HG03575 (cell line): ENCODE measurements at regions not wholly inside any gene's neighbourhood (a gene's known extent, or its start where the extent isn't known, plus 50 kb on each side); places are given as distances from the start of the nearest gene placed in this dataset.
"Not testable (repeated sequence)": the region's sequence is repeated elsewhere in the genome, so short reads cannot be mapped to it uniquely, and the experiment has no call there.

ENCODE experiments used
- ATAC-seq: cut with Tn5 transposase; IDR thresholded peaks from one replicate; pipeline ENCODE4 v1.9.1; 2021; ENCODE audit not compliant: unreplicated experiment, insufficient number of reproducible peaks, low FRiP score; ENCODE audit errors: extremely low read depth

- not testable (repeated sequence) for ATAC-seq
These were observed 72.1 kb downstream of the OGFRL1 start for GRCh38 chr6:71360556-71361335.

DNA sequence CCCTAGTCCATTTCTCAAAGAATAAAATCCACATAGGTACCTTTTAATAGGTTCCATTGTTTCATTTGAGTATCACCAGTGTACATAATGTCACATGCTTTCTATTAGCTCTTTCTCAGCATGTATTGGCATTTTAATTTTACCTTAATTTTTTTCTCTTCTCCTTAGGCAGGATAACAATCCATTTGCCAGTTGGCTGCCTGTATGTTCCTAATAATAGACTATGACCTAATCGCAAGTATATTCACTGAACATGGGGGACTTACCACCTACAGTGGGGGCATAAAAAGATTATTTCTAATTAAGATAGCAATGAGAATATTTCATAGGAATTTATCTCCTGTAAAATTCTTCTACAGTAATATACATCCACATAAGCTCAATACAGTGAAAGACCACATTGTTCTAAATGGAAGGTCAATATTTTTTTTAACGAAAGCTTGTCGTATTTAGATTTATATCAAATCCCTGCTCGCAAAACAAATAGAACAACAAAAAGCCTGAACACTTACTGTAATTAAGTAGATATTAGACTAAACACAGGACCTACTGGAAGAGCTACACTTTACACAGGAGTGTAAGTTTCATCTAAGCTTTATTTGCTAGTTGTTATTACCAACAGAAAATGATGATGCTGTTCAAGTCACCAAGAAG is 76.4 kb downstream of the OGFRL1 start:
- no peak for ATAC-seq

DNA sequence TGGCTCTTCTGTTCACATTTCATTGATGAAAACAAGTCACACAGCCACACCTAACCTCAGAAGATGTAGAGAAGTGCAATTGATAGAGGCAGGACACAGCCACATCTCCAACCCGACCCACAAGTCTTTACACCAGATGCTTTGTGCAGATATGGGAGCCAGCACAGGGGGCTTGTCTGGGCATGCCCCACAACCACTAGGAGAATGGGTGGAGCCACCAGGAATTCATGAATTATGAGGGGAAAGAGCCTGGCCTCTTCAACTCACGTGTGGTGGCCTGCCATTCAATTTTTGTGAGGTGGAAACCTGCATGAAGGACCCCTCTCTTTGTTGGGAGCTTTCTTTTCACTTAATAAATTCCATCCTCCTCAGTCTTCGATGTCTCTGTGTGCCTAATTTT is 79.1 kb downstream of the OGFRL1 start:
- ATAC-seq = no peak

GRCh38 chr6:71368284-71368683 is 79.7 kb downstream of the OGFRL1 start:
- ATAC-seq = no peak

- no peak for ATAC-seq
These were observed 82.9 kb downstream of the OGFRL1 start for GRCh38 chr6:71371559-71371958.

DNA sequence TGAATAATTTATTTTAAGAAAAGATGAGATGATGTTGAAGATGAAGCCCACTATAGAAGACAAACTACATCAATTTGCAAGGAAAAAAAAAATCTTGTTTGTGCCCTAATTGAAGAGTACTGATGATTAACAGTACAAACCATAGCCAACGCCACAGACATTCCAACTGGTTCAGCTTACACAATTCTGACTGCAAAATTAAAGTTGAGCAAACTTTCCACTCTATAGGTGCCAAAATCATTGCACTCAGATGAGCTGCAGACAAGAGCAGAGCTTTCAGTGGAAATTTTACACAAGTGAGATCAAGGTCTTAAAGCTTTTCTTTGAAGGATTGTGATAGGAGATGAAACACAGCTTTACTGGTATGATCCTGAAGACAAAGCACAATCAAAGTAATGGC is 85.3 kb downstream of the OGFRL1 start:
- no peak for ATAC-seq

- no peak for ATAC-seq
These were observed 87.1 kb downstream of the OGFRL1 start for GRCh38 chr6:71375676-71376075.

DNA sequence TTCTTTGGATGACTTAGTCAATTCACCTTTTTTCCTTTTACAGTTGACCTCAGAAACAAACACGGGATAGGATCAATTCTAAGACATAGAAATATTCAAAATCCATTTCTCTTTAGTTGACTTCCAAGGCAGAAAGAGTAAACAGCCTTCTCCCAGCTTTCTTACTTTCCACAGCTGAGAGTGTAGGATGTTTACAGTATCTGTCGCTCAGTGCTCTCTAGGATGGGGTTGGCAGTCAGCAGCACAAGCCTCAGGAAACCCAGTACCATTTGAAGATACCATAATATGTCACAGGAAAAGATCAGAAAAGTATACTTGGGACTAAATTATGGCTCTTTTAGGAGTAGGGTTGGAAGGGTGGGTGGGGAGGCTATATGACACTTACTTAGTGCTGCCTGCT is 88.2 kb downstream of the OGFRL1 start:
- ATAC-seq = no peak

DNA sequence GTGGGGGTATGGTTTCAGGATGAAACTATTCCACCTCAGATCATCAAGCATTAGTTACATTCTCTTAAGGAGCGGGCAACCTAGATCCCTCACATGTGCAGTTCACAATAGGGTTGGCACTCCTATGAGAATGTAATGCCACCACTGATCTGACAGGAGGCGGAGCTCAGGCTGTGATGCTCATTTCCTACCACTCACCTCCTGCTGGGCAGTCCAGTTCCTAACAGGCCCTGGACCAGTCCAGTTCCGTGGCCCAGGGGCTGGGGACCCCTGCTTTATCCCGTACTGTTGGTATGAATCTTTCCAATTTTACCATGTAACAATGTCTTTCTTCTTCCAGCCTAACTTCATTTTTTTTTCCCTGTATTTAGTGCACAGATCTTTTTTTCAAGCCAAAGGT is 94.9 kb downstream of the OGFRL1 start:
- no peak for ATAC-seq

DNA sequence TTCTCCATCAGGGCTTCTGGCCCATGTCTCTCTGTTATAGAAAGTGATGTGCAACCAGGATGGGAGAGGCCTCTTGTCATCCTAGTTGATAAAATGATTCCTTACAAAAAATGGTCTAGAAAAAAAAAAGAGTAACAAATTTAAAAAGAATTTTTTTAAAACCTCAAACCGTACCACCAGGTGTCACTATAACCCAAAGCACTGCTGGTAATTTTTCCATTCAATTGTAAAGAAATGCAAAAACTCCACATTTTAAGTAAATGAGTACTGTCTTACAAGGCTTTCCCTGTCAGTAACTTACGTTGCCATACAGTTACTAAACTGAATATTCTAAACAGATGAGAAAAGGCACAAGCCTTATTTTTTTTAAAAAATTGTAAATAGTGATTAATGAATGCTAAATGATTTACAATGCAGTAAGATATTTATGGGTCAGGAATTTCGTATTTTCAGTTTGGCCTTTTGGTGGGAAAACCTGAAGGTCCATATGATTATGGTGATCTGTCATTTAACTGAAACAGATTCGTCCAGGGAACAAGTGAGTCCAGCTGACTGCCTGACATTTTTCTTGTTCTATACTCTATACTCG is 95.4 kb downstream of the OGFRL1 start:
- ATAC-seq = no peak

DNA sequence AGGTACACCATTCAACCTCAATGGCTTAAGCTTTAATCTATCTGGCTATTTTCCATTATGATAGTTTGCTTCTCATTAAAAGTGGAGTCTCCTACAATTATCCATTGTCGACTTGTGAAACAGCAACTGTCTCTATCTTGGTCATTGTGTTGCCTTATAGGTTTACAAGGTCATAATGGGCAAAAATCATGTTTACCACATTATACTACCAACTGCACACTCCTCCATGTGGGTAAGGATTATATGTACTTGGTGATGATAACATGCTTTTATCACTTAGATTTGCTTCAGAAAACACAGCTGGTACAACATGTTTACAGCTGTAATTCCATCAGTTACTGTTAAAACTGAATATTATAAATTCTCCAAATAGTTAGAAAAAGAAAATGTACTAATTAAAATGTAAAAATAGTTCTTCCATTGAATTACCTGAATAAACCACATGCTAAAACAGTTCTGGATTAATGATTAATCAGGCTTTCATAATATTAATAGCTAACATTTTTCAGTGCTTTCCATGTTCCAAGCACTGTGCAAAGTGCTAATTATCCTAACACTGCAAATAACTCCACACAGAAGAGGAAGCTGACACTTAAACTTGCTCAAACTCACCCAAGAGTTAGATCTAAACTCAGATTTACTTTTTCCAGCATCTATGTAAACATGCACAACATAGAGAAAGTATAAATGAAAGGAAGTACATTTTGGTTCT is 96.7 kb downstream of the OGFRL1 start:
- ATAC-seq = no peak

DNA sequence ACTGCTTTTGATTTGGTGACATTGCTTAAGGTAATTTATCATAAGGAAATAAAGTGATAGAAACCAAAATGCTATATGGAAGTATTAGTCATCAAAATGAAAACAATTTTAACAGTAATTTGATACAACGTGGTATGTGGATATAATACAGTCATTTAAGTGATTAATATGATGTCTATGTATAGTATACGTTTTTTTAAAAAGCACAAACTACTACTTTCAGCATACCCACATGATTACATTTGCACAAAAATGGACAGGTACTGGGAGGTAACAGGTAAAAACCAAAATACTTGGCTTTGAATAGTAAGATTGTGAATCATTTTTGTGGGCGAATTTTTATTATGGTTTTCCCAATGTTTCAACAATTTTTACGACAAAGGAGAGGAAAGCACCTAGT is 97.6 kb downstream of the OGFRL1 start:
- ATAC-seq = no peak

DNA sequence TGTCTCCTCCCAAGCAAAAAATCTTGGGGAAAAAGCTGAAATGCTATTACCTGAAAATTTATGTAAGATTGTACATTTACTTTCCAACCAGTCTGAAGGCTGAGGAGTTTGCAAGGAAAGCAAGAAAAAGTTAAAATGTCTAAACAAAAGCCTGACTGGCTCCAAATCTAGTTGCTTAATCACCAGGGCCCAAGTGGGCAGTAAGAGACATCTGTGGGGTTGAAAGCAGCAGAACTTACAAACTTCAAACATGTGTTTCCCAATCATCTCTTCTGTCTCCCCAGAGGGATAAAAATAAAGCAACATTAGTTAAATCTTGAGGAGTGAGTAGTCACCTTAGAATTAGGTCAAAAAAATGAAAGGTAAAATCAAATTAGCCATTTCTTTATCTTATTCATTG is 98.6 kb downstream of the OGFRL1 start:
- no peak for ATAC-seq

GRCh38 chr6:71388068-71388744 is 99.6 kb downstream of the OGFRL1 start:
- peak; percentile 28 for ATAC-seq

- ATAC-seq = no peak
These were observed 100.4 kb downstream of the OGFRL1 start for GRCh38 chr6:71388856-71389527.

GRCh38 chr6:71391126-71391525 is 102.5 kb downstream of the OGFRL1 start:
- no peak for ATAC-seq

GRCh38 chr6:71392276-71392675 is 103.7 kb downstream of the OGFRL1 start:
- ATAC-seq = no peak

DNA sequence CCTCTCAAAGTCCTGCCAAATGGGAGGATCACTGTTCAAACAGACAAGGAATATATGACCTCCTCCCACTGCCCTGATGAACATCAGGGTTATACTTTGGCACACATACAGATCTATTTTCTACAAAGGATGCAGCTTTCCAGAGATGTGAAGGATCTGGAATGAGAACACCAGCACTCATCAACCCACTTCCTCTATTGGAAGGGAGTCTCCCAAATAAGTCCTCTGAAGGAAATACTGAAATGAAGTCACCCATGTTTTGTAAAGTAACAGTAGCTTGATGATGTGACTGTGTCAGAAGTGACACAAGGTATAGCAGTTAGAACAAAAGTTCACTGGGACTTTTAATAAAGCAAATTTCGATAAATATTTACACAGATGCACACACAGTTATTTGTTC is 104.9 kb downstream of the OGFRL1 start:
- no peak for ATAC-seq

DNA sequence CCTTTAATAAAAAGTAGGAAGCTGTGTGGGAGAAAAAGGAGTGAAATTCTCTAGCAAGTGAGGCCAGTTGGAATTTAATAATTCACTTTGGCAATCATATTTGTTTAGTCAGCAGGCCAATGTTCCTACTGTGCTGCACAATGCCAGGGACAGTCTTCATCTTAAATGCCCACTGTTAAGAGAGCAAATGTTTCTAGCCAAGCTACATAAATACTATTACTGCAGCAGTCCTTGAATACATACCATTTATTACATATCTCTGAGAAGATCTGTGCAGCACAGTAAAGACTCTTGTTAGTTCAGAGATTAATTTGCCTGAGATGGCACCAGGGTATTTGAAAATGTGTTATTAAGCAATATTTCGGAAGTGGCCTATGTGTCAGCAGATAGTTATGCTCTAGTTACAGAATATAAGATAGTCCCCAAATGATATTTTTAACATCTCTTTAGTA is 105.4 kb downstream of the OGFRL1 start:
- ATAC-seq = no peak
